22Rv1 (cell line): ENCODE measurements at regions not wholly inside any gene's neighbourhood (a gene's known extent, or its start where the extent isn't known, plus 50 kb on each side); places are given as distances from the start of the nearest gene placed in this dataset.
"Not testable (repeated sequence)": the region's sequence is repeated elsewhere in the genome, so short reads cannot be mapped to it uniquely, and the experiment has no call there.

ENCODE experiments used
- H3K27ac ChIP-seq: fragments of 450-650 bp; 2 replicates; pipeline ENCODE4 v1.5.1; 2017
- ZFX ChIP-seq: fragments of 450-650 bp; IDR thresholded peaks from 2 replicates; pipeline ENCODE4 v1.6.1; 2017; ENCODE audit warnings: antibody characterized with exemption, borderline replicate concordance
- TF ChIP-seq, protein P1 (sequence below): fragments of 450-650 bp; IDR thresholded peaks from 2 replicates; pipeline ENCODE4 v1.5.1; 2017; ENCODE audit warnings: mild to moderate bottlenecking

DNA sequence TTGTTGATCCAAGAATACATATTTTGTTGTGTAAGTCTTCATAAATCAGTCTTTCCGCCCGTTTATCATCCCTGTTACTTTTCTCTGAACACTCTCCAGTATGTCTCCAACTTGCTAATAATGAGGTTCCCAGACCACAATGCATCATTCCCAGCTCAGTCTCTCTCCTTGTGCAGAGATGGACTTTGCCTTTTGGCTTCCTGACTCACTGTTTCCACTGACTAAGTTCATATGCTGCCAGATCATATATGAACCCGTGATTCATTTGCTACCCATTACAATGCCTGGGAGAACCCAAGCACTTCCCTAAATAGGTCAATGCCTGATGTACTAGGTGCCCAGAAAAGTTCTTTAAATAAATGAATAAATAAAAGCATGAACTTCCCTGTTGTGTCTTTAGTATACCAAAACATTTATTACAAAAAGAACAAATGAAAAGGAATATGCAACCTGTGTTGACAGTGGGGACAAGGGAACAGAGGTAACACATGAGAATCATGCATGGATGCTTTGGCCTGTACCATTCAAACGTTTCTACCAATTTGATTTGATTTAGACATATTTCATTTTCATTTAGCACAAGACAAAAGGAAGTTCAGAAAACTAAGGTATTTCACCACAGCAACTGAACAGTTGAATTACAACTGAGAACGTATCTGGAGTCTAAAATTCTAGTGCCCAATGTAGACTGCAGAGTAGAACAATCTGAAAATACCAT is 215.4 kb upstream of the HNRNPA3 start:
- TF ChIP-seq ZFX = no peak

DNA sequence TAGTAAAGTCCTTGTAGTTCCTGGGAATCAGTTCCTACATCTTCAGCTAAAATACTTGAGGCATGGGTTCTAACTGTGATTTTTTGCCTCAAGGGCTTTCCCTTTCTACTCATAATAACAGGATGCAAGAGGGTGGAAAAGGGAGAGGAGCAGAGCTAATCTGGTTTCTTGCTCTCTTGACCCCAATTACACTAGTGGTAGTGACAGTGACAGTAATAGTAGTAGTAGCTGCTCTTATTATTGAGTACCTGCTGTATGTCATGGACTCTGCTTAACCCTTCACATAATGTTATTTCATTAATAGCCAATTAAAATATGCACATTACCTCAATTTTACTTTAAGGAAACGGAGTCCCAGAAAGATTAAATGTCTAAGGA is 214.8 kb upstream of the HNRNPA3 start:
- TF ChIP-seq, protein P1, sequence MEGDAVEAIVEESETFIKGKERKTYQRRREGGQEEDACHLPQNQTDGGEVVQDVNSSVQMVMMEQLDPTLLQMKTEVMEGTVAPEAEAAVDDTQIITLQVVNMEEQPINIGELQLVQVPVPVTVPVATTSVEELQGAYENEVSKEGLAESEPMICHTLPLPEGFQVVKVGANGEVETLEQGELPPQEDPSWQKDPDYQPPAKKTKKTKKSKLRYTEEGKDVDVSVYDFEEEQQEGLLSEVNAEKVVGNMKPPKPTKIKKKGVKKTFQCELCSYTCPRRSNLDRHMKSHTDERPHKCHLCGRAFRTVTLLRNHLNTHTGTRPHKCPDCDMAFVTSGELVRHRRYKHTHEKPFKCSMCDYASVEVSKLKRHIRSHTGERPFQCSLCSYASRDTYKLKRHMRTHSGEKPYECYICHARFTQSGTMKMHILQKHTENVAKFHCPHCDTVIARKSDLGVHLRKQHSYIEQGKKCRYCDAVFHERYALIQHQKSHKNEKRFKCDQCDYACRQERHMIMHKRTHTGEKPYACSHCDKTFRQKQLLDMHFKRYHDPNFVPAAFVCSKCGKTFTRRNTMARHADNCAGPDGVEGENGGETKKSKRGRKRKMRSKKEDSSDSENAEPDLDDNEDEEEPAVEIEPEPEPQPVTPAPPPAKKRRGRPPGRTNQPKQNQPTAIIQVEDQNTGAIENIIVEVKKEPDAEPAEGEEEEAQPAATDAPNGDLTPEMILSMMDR = no peak
- TF ChIP-seq ZFX = no peak
- H3K27ac ChIP-seq = no peak overlapping the region

More for the DNA sequence above, 215.4 kb upstream of the HNRNPA3 start:
- no peak overlapping the region for H3K27ac ChIP-seq

DNA sequence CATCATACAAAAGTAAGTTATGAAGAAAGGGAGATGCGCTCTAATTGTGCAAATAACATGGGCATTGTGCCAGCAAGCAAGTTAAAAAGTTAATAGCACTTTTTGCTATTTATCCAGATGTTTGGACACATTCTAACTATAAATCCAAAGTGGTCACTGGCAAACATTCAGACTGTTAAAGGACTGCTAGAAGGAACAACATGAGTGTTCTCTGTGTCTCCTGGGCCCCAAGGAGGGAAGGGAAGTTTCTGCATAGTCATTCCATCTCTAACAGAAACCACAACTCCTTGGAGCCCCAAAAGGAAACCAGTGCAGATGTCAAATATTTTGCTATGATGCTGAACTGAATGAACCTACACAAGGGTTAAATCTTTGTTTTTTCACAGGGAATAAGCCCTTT is 213.3 kb upstream of the HNRNPA3 start:
- TF ChIP-seq ZFX = no peak
- TF ChIP-seq, protein P1 = no peak
- no peak overlapping the region for H3K27ac ChIP-seq

DNA sequence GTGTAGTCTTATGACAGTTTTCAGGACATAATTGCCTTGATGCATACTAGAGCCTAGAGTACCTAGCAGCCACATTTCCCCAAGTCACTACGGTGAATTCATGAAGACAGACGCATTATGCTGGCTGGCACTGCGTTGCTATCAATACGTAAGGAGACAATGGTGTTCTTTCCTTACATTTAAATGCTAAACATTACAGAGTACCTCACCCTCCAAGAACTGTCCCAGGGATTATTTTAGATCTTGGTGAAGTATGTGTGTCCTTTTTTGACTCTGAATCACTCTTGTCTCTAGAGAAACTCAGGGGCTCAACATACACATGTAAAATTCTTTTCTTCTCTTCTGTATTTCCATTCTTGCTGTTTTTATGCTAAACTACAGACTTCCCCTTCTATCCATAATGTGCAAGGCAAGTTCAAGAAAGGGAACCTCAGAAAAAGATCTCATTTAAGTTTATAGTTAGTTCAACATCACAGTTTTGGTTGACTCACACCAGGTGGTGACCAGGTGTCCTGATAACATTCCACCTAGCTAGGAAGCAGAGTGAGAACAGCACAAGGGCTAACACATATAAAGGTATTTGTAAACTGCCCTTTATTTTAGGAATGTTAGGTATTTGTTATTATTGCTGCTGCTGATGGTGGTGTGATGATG is 212.4 kb upstream of the HNRNPA3 start:
- TF ChIP-seq, protein P1 = no peak
- TF ChIP-seq ZFX = no peak
- no peak overlapping the region for H3K27ac ChIP-seq

DNA sequence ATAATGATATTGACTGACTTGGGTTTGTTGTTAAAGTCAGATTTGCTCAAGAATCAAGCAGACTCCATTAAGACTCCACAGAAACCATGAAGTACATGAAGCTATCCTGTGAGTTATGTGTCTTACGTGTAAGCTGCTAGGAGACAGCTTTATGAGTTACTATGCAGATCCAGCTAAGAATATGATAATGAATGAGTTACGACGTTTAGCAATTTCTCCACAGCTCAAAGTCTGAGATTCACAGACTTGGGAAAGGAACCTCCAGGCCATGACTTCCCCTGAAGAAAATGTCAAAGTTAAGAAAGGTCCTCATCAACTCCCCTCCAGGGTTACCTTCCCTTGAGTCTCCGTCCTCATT is 211.9 kb upstream of the HNRNPA3 start:
- TF ChIP-seq, protein P1 = no peak
- TF ChIP-seq ZFX = no peak
- H3K27ac ChIP-seq = no peak overlapping the region

DNA sequence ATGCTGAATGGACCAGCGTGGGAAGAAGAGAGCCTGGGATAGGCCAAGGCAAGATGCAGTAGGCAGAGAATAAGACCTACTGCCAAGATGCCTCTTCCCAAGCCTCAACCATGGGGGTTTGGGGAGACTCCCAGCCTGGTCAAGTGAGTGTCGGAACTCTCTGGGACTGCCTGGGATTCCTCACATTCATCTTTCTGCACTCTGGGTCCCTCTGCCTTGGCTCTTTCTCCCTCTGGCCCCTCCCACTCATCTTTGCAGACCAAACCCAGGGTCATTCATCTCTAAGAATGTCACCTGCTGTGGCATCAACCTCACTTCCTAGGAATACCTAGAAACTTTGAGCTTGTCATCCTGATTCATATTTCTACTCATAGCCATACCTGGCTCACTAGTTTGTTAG is 211.3 kb upstream of the HNRNPA3 start:
- no peak for TF ChIP-seq ZFX
- TF ChIP-seq, protein P1 = no peak
- no peak overlapping the region for H3K27ac ChIP-seq

DNA sequence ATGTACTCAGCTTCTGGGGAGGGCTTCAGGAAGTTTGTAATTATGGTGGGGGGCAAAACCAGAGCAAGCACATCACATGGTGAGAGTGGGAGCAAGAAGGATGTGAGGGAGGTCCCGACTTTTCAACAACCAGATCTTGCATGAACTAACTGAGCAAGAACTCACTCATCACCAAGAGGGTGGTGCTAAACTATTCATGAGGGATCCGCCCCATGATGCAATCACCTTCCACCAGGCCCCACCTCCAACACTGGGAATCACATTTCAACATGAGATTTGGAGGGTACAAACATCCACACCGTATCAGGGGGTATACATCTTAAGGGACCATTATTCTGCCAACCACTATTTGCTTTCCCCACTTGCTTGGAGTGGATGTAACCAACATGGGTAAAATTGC is 209.6 kb upstream of the HNRNPA3 start:
- H3K27ac ChIP-seq = no peak overlapping the region
- TF ChIP-seq, protein P1 = no peak
- no peak for TF ChIP-seq ZFX

DNA sequence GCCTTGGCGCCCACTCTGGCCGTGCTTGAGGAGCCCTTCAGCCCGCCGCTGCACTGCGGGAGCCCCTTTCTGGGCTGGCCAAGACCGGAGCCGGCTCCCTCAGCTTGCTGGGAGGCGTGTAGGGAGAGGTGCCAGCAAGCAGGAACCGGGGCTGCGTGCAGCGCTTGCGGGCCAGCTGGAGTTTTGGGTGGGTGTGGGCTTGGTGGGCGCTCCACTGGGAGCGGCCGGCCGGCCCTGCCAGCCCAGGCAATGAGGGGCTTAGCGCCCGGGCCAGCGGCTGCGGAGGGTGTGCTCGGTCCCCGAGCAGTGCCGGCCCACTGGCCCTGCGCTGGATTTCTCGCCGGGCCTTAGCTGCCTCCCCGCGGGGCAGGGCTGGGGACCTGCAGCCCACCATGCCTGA is 204.9 kb upstream of the HNRNPA3 start:
- not testable (repeated sequence) for H3K27ac ChIP-seq

DNA sequence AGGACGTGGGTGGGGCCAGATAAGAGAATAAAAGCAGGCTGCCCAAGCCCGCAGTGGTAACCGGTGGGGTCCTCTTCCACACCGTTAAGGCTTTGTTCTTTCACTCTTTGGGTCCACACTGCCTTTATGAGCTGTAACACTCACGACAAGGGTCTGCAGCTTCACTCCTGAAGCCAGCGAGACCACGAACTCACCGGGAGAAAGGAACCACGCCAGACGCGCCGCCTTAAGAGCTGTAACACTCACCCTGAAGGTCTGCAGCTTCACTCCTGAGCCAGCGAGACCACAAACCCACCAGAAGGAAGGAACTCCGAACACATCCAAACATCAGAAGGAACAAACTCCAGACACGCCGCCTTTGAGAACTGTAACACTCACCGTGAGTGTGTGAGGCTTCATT is 203.9 kb upstream of the HNRNPA3 start:
- not testable (repeated sequence) for H3K27ac ChIP-seq
